GM19035 (cell line): ENCODE measurements at regions not wholly inside any gene's neighbourhood (a gene's known extent, or its start where the extent isn't known, plus 50 kb on each side); places are given as distances from the start of the nearest gene placed in this dataset.
"Not testable (repeated sequence)": the region's sequence is repeated elsewhere in the genome, so short reads cannot be mapped to it uniquely, and the experiment has no call there.

ENCODE experiments used
- ATAC-seq: cut with Tn5 transposase; IDR thresholded peaks from one replicate; pipeline ENCODE4 v1.9.1; 2021; ENCODE audit not compliant: unreplicated experiment

DNA sequence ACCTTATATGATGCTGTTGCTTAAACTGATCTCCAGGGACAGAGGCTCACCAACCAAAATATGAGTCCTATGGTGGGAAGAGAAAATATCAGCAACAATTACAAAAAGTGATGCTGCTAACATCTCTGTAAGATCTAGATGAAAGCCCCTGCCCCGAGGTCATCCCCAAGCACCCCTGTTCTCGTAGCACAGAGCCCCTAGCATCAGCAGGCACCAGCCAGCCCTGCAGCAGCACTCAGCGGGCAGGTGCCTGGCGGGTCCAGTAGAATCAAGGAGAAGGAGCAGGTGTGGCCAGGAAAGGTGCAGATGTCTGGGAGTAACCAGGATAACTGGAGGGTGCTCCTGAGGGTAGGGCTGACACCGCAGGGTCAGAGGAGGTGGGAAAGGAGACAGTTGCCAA lies 474.2 kb upstream of the MYT1L start:
- no peak for ATAC-seq

DNA sequence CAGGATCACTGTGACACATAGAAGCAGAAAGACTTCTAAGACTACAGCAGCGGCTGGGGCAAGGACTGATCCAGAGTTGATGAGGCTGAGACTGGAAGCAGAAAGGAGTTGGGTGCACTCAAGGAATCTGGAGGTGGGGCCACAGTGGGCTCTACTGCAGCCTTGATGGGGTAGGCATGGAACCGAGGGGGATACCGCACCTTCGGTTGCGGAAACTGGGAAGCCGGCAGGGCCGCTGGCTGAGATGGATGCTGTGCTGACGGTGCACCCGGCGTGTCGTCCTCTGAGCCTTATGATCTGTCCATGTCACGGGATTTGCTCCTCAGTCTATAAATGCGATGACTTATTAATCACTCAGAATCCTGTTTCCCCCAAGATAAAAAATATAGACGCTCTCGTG lies 473.5 kb upstream of the MYT1L start:
- ATAC-seq: no peak

DNA sequence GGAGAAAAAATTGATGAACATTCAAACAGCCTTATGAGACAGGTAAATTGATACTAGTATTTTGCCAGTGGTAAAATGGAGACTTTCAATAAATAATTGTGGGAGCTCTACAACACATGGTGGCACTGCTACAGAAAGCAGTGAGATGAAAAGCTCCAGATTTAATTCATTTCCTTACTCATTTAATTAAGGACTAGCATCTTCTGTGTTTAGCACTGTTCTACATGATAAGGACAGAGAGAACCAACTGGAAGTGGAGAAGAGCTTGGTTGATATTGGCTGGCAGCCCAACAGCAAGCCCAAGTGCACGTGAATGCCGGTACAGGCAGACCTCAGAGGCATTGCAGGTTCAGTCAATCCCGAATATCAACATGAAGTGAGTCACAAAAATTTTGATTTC lies 470.4 kb upstream of the MYT1L start:
- ATAC-seq: no peak

DNA sequence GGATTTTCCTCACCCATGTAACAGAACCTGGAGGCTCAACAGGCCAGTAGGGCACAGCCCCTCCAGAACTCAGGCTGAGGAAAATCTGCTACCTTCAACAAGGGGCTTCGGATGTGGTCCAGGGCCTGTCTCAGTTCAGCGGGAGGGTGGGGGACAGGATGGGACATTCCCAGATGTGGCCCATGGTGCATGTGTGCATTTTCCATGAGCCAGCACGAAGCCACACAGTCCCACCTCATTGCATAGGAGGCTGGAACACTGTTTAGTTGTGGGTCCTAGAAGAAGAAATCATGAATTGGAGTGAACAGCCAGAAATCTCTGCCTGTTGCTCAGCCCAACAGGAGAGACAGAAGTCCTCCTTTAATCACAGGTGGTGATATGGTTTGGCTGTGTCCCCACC lies 469.6 kb upstream of the MYT1L start:
- no peak for ATAC-seq

DNA sequence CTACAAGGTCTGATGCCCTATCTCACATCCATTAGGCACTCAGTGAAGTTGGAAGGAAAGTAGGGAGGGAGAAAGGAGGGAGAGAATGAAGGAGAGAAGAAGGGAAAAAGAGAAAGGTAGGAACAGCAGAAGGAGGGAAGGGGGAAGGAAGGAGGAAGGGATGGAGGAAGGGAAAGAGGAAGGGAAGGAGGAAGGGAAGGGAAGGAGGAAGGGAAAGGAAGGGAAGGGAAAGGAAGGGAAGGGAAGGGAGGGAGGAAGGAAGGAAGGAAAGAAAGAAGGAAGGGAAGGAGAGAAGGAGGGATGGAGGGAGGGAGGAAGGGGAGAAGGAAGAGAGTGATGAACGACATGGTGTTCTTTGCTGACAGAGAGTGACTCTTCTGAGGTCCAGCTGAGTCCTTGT lies 468.9 kb upstream of the MYT1L start:
- no peak for ATAC-seq

DNA sequence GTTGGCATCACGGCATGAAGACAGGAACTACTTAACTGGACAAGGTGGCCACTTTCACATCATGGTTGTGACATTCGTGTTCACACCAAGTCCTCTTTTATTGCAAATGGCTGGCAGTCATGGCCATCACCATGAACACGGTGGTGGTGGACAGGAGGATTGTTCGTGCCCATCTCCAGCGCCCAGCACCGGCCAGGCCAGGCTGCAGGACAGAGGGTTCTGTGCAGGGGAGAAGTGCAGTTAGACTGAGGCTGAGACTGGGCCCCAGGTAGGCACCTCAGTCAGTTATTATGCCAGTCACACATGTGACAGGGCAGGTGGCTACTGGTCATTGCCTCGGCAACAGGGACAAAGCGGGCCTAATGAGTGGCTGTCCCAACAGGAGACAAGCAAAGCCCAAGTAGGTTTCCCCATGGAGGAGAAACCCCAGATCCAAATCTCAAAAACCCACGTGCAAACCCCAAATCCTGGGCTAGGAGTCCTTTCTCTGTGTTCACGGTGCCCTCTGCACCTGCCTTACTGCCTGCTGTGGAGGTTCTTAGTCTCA lies 468.1 kb upstream of the MYT1L start:
- ATAC-seq: no peak

DNA sequence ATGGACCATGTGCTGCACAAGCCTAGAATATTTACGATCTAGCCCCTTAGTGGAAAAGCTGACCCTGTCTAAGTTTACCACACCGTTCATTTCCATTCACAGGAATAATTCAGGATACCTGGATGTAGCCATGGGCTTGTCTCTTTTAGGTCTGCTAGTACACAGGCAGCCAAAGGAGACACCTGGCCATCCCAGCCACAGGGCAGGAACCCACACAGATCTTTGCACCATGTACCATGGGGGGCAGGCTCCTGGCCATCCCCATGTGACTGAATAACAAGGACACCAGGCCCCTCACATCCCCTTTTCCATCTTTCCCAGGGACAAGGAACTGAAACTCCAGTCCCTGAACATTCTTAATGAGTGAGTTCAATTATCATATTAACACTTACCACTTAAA lies 467.3 kb upstream of the MYT1L start:
- ATAC-seq: no peak

DNA sequence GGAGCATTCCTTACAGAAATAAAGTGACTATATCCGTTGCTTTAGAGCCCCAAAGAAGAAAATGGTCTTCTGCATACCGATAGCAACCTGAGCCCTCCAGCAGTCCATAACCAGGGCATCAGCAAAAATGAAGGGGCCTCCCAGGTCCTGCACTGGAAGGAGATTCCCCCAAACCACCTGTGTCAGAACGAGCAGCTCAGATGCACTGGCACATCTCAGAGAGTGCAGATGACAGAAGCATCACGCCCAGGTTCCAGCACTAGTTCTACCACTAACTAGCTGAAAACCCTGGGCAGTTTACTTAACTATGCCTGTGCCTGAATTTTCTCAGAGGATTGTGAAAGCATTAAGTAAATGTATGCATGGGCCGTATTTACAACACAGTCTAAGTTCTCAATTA lies 466.7 kb upstream of the MYT1L start:
- ATAC-seq: no peak

DNA sequence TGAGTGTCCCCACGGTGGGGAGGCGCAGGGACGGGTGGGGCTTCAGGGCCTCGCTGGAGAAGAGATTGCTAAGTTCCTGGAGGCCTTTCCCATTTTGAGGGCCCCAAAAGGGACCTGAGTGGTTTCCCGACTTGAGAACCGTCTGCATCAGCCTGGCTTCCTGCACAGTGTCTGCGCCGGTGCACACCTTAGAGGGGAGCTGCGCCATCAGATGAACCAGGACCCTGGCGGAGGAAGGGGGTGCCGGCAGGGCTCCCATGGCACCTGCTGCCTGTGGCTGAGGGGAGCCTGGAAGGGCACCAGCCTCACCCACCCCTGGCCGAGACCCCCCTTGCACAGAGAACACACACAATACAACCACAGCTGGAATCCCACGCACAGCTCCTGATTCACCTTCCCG lies 465.1 kb upstream of the MYT1L start:
- ATAC-seq: no peak

DNA sequence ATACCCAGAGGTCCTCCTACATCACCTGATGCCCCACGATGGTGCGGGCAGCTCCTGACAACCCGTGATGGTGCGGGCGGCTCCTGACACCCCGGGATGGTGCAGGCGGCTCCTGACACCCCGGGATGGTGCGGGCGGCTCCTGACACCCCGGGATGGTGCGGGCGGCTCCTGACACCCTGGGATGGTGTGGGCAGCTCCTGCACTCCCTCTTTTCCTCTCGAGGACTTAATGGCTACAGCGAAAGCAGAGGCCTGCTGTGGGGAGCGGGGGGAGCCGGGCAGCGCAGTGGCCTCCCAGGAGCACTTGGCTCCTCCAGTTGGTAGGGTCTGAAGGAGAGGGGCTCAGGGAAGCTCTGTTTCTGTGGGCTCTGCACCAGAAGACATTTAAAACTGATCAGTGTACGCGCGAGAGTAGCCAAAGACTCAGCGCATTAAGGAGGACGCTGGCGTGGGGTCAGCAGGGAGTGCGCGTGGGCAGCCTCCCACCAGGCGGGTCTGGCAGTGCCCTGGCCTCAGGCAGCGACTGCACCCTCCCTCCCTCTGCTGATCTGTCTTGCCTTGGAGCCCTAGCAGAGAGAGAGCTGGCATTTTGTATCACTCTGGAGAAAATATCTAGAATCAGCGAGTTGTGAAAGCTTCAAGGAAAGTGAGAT lies 464.5 kb upstream of the MYT1L start:
- ATAC-seq: no peak

DNA sequence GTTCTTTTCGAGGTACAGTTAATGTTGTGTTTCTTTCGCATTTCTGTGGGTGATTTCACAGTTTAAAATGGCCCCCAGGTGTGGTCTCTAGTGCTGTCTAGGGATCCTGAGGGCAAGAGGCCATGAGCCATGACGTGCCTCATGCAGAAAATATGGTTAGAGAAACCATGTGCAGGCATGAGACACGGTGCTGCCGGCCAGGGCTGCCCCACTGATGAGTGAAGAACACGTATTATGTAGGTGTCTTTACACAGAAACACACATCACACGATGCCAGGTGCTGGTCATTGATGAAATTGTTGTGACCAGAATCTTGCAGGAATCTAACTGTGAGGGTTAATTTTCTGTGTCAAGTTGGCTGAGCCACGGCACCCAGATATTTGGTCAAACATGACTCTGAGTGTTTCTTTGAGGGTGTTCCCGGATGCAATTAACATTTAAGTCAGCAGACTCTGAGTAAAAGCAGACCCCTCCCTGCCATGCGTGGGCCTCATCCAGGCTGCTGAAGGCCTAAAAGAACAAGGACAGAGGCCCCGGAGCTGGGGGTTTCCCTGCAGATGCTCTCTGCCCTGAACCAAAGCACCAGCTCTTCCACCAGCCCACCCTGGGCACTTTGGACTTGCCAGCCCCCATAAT lies 463.0 kb upstream of the MYT1L start:
- no peak for ATAC-seq

DNA sequence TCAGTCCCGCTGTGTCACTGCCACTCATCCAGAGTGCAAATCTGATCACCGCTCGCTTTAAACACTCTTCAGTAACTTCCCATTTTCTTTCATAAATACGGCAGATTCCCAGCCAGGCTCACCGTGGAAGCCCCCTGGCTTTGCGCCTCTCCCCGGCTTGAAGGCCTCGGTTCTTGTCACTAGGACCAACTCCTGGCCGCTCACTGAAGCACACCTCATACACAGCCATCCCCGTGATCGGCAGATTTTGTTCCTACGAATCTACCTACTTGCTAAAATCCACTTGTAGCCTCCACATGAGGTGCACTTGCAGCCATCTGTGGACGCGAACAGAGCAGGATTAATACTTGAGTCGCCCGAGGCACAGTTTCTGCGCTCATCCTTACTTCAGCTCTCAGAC lies 462.4 kb upstream of the MYT1L start:
- no peak for ATAC-seq

DNA sequence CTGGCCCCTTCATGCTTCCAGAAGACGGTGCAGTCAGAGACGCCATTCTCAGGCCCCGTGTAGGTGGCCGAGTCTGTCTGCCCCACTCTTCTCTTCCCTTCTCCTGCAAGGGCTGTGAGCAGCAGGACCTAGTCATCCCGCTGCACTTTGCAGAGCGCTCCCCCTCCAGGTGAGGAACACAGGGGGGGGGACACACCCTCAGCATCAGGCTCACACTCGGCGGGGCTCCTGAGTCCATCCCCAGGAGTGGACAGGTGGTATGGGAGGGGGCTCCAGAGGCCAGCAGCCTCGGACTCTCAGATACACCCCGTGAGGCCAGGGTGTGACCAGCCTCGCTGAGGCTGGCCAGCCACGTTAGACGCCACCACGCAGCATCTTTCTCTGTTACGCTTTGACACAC lies 460.5 kb upstream of the MYT1L start:
- ATAC-seq: no peak

DNA sequence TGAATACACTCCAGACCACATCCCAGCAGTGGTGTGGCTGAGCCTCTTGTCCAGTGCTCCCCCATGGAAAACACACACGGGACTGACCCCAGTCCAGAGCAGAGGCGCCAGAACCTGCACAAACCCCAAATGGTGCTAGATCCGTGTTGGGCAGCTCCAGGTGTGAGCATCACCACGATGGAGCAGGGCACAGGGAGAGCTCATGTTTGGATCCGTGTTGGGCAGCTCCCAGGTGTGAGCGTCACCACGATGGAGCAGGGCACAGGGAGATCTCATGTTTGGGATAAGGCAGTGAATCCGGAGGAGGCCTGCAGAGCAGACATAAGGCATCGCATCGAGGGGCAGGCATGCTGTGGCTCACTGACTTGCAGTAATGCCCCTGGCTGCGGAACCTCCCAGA lies 460.0 kb upstream of the MYT1L start:
- ATAC-seq: no peak

DNA sequence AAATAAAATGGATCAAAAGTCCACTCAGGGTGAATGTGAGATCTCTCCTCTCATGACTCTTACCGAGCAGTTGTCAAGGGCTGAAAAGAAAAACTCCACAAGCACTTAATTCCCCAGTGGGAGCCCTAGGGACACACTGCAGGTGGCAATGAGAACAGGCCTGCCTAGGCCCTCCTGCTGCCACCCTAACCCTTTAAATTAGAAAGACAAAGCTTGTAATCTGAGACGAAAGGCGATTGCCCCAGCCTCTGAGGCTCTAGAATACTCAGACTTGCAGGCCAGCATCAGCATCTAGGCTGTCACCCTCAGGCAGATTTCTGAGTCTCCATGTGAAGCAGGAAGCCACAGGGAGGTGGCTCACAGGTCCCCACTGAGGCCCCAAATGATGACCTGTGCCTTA lies 457.0 kb upstream of the MYT1L start:
- no peak for ATAC-seq

DNA sequence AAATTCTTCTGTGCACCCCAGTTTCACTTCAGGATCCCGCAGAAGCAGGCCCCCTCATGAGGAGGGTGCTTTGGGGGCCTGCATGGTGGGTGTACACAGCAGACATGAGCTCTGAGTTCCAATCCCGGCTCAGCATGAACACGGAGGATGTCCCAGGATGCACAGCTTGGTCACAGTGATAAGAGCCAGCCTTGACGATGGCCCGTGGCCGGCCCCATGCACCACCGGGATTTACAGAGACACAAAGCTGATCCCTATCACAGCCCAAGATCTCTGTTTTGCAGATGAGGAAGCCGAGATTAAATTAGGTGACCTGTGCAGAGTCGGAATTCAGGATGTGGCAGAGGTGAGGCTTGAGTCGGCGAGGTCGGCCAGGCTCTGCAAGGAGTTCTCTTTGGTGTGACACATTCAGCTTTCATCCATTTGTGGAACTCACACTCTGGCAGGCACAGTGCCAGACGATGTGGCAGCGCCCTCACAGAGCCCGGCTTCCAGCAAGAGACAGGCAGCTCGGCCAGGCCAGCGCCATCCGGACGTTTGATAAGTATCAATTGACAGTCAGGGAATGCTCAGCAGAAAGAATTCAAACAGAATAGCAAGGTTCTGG lies 456.3 kb upstream of the MYT1L start:
- no peak for ATAC-seq

DNA sequence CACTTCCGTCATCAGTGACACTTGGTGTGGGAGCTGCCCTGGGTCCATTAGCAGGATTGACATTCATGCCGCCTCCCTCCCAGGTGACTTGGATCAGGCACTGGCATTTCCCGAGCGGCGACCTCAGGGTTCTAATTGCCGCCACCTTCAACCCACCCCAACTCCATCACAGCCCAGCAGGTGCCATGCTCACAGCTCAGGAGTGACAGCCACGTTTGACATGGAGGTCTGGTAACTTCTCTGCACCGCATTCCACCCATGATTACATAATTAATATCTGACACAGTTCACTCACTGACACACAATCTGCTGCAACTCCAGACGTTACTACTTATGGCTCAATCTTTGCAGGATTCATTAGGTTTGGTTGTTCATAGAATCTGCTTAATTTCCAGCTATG lies 450.9 kb upstream of the MYT1L start:
- ATAC-seq: no peak

DNA sequence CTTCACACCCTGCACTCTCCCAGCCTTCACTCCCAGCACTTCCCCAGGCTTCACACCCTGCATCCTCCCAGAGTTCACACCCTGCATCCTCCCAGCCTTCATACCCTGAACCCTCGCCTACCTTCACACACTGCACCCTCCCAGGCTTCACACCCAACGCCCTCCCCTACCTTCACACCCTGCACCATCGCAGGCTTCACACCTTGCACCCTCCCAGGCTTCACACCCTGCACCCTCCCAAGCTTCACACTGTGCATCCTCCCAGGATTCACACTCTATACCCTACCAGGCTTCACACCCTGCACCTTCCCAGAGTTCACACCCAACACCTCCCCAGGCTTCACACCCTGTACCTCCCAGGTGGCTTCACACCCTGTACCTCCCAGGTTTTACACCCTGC lies 448.7 kb upstream of the MYT1L start:
- no peak for ATAC-seq

DNA sequence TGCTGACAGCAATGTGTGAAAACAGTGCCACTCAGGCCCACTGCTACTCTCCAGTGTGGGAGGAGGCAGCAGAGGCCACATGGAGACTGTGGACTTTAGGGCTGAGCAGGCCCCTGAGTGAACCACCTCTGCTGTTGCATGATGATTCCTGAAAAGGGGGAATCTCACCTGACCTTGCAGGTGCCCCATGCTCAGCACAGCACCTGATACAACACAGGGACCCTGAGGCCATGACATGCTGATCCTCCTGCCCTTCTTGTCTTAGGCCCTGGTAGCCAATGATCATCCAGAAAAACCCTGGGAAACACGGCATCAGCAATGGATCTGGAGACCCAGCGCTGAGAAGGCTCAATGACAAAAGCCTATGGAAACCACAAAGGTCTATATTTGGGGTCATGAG lies 446.8 kb upstream of the MYT1L start:
- no peak for ATAC-seq

DNA sequence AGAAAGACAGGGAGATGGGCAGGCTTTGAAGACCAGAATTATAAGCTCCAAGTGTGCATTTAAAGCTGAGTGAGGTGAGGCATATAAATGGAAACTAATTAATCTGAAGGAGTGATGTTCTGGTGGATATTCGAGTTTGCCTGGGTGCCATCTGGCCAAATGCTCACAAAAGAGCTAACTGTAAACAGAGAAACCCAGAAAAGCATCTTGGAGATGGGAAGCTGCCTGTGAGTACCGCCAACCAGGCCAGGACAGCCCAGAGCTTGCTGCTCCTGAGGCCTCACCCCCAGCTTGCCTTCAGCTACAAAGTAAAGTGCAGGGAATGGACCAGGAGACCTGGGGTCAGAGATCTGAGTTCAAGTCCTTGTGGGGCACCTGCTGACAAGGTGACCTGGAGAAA lies 446.1 kb upstream of the MYT1L start:
- ATAC-seq: no peak

DNA sequence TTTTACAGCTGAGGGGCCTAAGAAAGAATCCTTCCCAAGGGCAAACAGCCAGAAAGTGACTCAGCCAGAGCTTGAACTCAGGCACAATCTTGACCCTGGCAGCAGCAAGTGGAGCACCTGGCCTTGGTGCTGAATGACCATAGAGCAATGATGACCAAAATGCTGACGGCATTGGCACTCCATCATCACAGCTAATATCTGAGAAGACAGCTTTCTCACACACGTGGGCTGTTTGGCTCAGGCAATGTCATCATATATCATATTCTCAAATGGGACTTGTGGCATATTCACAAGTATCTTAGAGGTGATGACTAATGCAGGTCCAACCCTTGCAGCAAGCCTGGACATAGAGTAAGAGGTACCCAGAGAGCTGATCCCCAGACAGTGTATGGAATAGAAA lies 443.9 kb upstream of the MYT1L start:
- no peak for ATAC-seq

DNA sequence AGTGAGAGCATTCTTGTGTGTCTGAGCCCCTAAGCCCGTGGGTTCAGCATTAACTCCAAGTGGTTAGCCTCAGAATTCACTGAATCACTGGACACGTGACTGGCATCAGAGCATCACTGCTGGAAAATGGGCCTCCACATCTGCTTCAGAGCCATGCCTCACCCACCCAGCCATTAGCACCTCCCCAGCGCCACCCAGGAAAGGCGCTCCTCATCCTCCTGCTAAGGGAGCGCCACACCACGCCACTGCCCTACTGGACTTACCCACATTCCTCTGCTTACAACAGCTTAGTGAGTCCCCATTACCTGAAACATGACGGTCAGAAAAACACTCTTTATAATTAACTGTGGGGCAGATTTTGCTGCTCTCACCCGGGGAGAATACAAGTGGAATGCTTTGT lies 442.6 kb upstream of the MYT1L start:
- no peak for ATAC-seq

DNA sequence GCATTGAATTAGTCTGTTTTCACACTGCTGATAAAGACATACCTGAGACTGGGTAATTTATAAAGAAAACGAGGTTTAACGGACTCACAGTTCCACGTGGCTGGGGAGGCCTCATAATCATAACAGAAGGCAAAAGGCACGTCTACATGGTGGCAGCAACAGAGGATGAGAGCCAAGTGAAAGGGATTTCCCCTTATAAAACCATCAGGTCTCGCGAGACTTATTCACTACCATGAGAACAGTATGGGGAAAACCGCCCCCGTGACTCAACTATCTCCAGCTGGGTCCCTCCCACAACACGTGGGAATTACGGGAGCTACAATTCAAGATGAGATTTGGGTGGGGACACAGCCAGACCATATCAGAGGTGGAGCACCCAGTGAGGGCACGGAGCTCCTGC lies 442.0 kb upstream of the MYT1L start:
- not testable (repeated sequence) for ATAC-seq
